ENCODE measurements at regions not wholly inside any gene's neighbourhood (a gene's known extent, or its start where the extent isn't known, plus 50 kb on each side); places are given as distances from the start of the nearest gene placed in this dataset.
A peak's percentile ranks its signal among the peaks of the same experiment; 100 is the strongest.

GRCh38 chr3:124599779-124600693 is 130.2 kb upstream of the UMPS start:
- DNase-seq (ENCODE audit: low read depth, low spot score) = no peak

GRCh38 chr3:124600765-124601164 is 129.5 kb upstream of the UMPS start:
- no peak for DNase-seq (ENCODE audit: low read depth, low spot score)

- DNase-seq (ENCODE audit: low read depth, low spot score) = no peak
Observed at GRCh38 chr3:124601190-124601589, 129.1 kb upstream of the UMPS start.

GRCh38 chr3:124602980-124603627 is 127.1 kb upstream of the UMPS start:
- DNase-seq (ENCODE audit: low read depth, low spot score) = no peak

GRCh38 chr3:124605781-124606579 is 124.3 kb upstream of the UMPS start:
- DNase-seq (ENCODE audit: low read depth, low spot score) = no peak

- no peak for DNase-seq (ENCODE audit: low read depth, low spot score)
Observed at GRCh38 chr3:124607163-124607562, 123.1 kb upstream of the UMPS start.

- no peak for DNase-seq (ENCODE audit: low read depth, low spot score)
Observed at GRCh38 chr3:124609402-124609801, 120.8 kb upstream of the UMPS start.

GRCh38 chr3:124610130-124610529 is 120.1 kb upstream of the UMPS start:
- DNase-seq (ENCODE audit: low read depth, low spot score) = no peak

- no peak for DNase-seq (ENCODE audit: low read depth, low spot score)
Observed at GRCh38 chr3:124611520-124611919, 118.7 kb upstream of the UMPS start.

GRCh38 chr3:124615896-124616543 is 114.2 kb upstream of the UMPS start:
- DNase-seq (ENCODE audit: low read depth, low spot score) = no peak

GRCh38 chr3:124617177-124617576 is 113.1 kb upstream of the UMPS start:
- no peak for DNase-seq (ENCODE audit: low read depth, low spot score)

- DNase-seq (ENCODE audit: low read depth, low spot score) = no peak
Observed at GRCh38 chr3:124619887-124620599, 110.2 kb upstream of the UMPS start.

- DNase-seq (ENCODE audit: low read depth, low spot score) = peak; percentile 62
Observed at GRCh38 chr3:124620600-124621063, 109.6 kb upstream of the UMPS start.

- no peak for DNase-seq (ENCODE audit: low read depth, low spot score)
Observed at GRCh38 chr3:124621498-124621897, 108.8 kb upstream of the UMPS start.

- DNase-seq (ENCODE audit: low read depth, low spot score) = no peak
Observed at GRCh38 chr3:124625074-124625473, 105.2 kb upstream of the UMPS start.

GRCh38 chr3:124627501-124627908 is 102.7 kb upstream of the UMPS start:
- peak; percentile 38 for DNase-seq (ENCODE audit: low read depth, low spot score)

GRCh38 chr3:124628863-124629262 is 101.4 kb upstream of the UMPS start:
- DNase-seq (ENCODE audit: low read depth, low spot score) = no peak

- no peak for DNase-seq (ENCODE audit: low read depth, low spot score)
Observed at GRCh38 chr3:124629497-124629896, 100.8 kb upstream of the UMPS start.

- no peak for DNase-seq (ENCODE audit: low read depth, low spot score)
Observed at GRCh38 chr3:124630960-124631359, 99.3 kb upstream of the UMPS start.

- DNase-seq (ENCODE audit: low read depth, low spot score) = no peak
Observed at GRCh38 chr3:124631727-124632126, 98.5 kb upstream of the UMPS start.

Measured in ELF-1 (cell line).